Cardiac fibroblast (primary cell): ENCODE measurements at regions not wholly inside any gene's neighbourhood (a gene's known extent, or its start where the extent isn't known, plus 50 kb on each side); places are given as distances from the start of the nearest gene placed in this dataset.
A peak's percentile ranks its signal among the peaks of the same experiment; 100 is the strongest.

Experiments used
- DNase-seq, 2 donors: peaks; one replicate each; pipeline versions ENCODE4 v3.0.0 to v3.0.0-alpha.2; 2010; ENCODE audit warnings: low read depth in 2 of 2
- H3K4me3 ChIP-seq, 2 donors: replicated peaks in 1 of 2; 1 replicate in 1 of 2; 2 replicates in 1 of 2; pipeline ENCODE4 v1.5.1; 2011; ENCODE audit warnings: low read depth in 2 of 2, low read length in 2 of 2, mild to moderate bottlenecking in 2 of 2, moderate library complexity in 1 of 2
- CTCF ChIP-seq: IDR thresholded peaks from one replicate; pipeline ENCODE4 v1.5.1; 2011; ENCODE audit warnings: low read depth, mild to moderate bottlenecking, low read length, inconsistent platforms

GRCh38 chr9:79034583-79034982, 537.2 kb upstream of the TLE4 start:
- TF ChIP-seq CTCF: no peak
- DNase-seq: peak in 1 of 2 donors; percentile 29
- no peak overlapping the region for H3K4me3 ChIP-seq

- DNase-seq: no peak
- TF ChIP-seq CTCF: no peak
- H3K4me3 ChIP-seq: no peak overlapping the region
These were observed 534.4 kb upstream of the TLE4 start for GRCh38 chr9:79037338-79037737.

GRCh38 chr9:79040671-79041070, 531.1 kb upstream of the TLE4 start:
- no peak for TF ChIP-seq CTCF
- no peak for DNase-seq
- no peak overlapping the region for H3K4me3 ChIP-seq

- DNase-seq: no peak
- no peak overlapping the region for H3K4me3 ChIP-seq
- no peak for TF ChIP-seq CTCF
These were observed 530.5 kb upstream of the TLE4 start for GRCh38 chr9:79041266-79041665.

GRCh38 chr9:79043916-79044315, 527.8 kb upstream of the TLE4 start:
- TF ChIP-seq CTCF: no peak
- DNase-seq: no peak

GRCh38 chr9:79046401-79046800, 525.4 kb upstream of the TLE4 start:
- DNase-seq: no peak
- TF ChIP-seq CTCF: no peak
- H3K4me3 ChIP-seq: no peak overlapping the region

More at GRCh38 chr9:79043916-79044315, 527.8 kb upstream of the TLE4 start:
- H3K4me3 ChIP-seq: no peak overlapping the region

- DNase-seq: no peak
- no peak for TF ChIP-seq CTCF
- H3K4me3 ChIP-seq: no peak overlapping the region
These were observed 522.4 kb upstream of the TLE4 start for GRCh38 chr9:79049371-79049770.
